ENCODE measurements at regions not wholly inside any gene's neighbourhood (a gene's known extent, or its start where the extent isn't known, plus 50 kb on each side); places are given as distances from the start of the nearest gene placed in this dataset.

- no peak for DNase-seq
- intact Hi-C loops (cut with DNase I; ENCODE audit: low total_unique reads) (no loop called here), in situ Hi-C loops (cut with MboI; ENCODE audit: low pct_ligation_motif_present in 1 of 4, low pct_unique_long_range_greater_than_20kb in 1 of 4, low sequenced_read_pairs in 3 of 4) (no loop called here)
- no peak for TF ChIP-seq EP300 (IDR thresholded peaks at IDR 0.05; ENCODE audit: low read depth)
- TF ChIP-seq POLR2AphosphoS5 (IDR thresholded peaks at IDR 0.05), result no peak
- TF ChIP-seq POLR2A (IDR thresholded peaks at IDR 0.05), result no peak
- TF ChIP-seq, protein P1, sequence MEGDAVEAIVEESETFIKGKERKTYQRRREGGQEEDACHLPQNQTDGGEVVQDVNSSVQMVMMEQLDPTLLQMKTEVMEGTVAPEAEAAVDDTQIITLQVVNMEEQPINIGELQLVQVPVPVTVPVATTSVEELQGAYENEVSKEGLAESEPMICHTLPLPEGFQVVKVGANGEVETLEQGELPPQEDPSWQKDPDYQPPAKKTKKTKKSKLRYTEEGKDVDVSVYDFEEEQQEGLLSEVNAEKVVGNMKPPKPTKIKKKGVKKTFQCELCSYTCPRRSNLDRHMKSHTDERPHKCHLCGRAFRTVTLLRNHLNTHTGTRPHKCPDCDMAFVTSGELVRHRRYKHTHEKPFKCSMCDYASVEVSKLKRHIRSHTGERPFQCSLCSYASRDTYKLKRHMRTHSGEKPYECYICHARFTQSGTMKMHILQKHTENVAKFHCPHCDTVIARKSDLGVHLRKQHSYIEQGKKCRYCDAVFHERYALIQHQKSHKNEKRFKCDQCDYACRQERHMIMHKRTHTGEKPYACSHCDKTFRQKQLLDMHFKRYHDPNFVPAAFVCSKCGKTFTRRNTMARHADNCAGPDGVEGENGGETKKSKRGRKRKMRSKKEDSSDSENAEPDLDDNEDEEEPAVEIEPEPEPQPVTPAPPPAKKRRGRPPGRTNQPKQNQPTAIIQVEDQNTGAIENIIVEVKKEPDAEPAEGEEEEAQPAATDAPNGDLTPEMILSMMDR (IDR thresholded peaks at IDR 0.05), result no peak
- Histone ChIP-seq H3K36me3 (no peaks in the 10 kb centered on the region), H3K4me3 (no peak overlapping the region), H3K9me3 (no peaks in the 10 kb centered on the region), H3K4me1 (no peaks in the 10 kb centered on the region), H3K27me3 (no peaks in the 10 kb centered on the region), H3K27ac (no peak overlapping the region)
- 89% methylated on average over 1 of the region's 1 CpG; no CpG with 5 or more reads in 1 of the 2 donors for WGBS, 2 donors (ENCODE audit: low coverage in 1 of 2)
Observed at GRCh38 chr6:105500693-105501092, 97.8 kb upstream of the PREP start.

GRCh38 chr6:105499931-105500330 is 97.0 kb upstream of the PREP start:
- H3K4me1 ChIP-seq, result no peaks in the 10 kb centered on the region
- 64 to 65% methylated on average over 3 of the region's 3 CpGs for WGBS, 2 donors (ENCODE audit: low coverage in 1 of 2)
- in situ Hi-C loops (cut with MboI; ENCODE audit: low pct_ligation_motif_present in 1 of 4, low pct_unique_long_range_greater_than_20kb in 1 of 4, low sequenced_read_pairs in 3 of 4) (loop anchor here (25.0 kb wide), 6 partner anchors 237 to 787 kb away; partner anchors contain the start of gene PRDM1 (in 1 of the 4)), intact Hi-C loops (cut with DNase I; ENCODE audit: low total_unique reads) (no loop called here)
- H3K27me3 ChIP-seq, result no peaks in the 10 kb centered on the region
- TF ChIP-seq EP300 (IDR thresholded peaks at IDR 0.05; ENCODE audit: low read depth) (no peak), POLR2AphosphoS5 (IDR thresholded peaks at IDR 0.05) (no peak), POLR2A (IDR thresholded peaks at IDR 0.05) (no peak)
- TF ChIP-seq, protein P1 (IDR thresholded peaks at IDR 0.05), result no peak
- no peak for DNase-seq
- H3K9me3 ChIP-seq, result no peaks in the 10 kb centered on the region
- no peaks in the 10 kb centered on the region for H3K36me3 ChIP-seq
- no peak overlapping the region for H3K4me3 ChIP-seq
- no peak overlapping the region for H3K27ac ChIP-seq

- no peak for TF ChIP-seq POLR2A (IDR thresholded peaks at IDR 0.05)
- no peak for TF ChIP-seq EP300 (IDR thresholded peaks at IDR 0.05; ENCODE audit: low read depth)
- TF ChIP-seq, protein P1 (IDR thresholded peaks at IDR 0.05), result no peak
- TF ChIP-seq POLR2AphosphoS5 (IDR thresholded peaks at IDR 0.05), result no peak
- Histone ChIP-seq H3K27me3 (no peaks in the 10 kb centered on the region), H3K9me3 (no peaks in the 10 kb centered on the region), H3K36me3 (no peaks in the 10 kb centered on the region), H3K4me1 (no peaks in the 10 kb centered on the region), H3K27ac (no peak overlapping the region), H3K4me3 (no peak overlapping the region)
- WGBS, 2 donors (ENCODE audit: low coverage in 1 of 2), result 92 to 93% methylated on average over 2 of the region's 2 CpGs
- intact Hi-C loops (cut with DNase I; ENCODE audit: low total_unique reads) (no loop called here), in situ Hi-C loops (cut with MboI; ENCODE audit: low pct_ligation_motif_present in 1 of 4, low pct_unique_long_range_greater_than_20kb in 1 of 4, low sequenced_read_pairs in 3 of 4) (loop anchor here (25.0 kb wide), 6 partner anchors 238 to 788 kb away; partner anchors contain the start of gene PRDM1 (in 1 of the 4))
- no peak for DNase-seq
Observed at GRCh38 chr6:105499136-105499870, 96.4 kb upstream of the PREP start.

GRCh38 chr6:105497549-105497948 is 94.7 kb upstream of the PREP start:
- WGBS, 2 donors (ENCODE audit: low coverage in 1 of 2), result 85 to 100% methylated on average over 2 of the region's 2 CpGs
- TF ChIP-seq, protein P1 (IDR thresholded peaks at IDR 0.05), result no peak
- no peak for TF ChIP-seq POLR2AphosphoS5 (IDR thresholded peaks at IDR 0.05)
- TF ChIP-seq EP300 (IDR thresholded peaks at IDR 0.05; ENCODE audit: low read depth), result no peak
- no peak for TF ChIP-seq POLR2A (IDR thresholded peaks at IDR 0.05)
- H3K36me3 ChIP-seq, result no peaks in the 10 kb centered on the region
- intact Hi-C loops (cut with DNase I; ENCODE audit: low total_unique reads), result no loop called here
- H3K9me3 ChIP-seq, result no peaks in the 10 kb centered on the region
- peaks cover 0 to 10% (median 0%) of the 10 kb centered on the region in 4 donors for H3K4me1 ChIP-seq
- no peak for DNase-seq
- no peak overlapping the region for H3K4me3 ChIP-seq
- no peaks in the 10 kb centered on the region for H3K27me3 ChIP-seq
- in situ Hi-C loops (cut with MboI; ENCODE audit: low pct_ligation_motif_present in 1 of 4, low pct_unique_long_range_greater_than_20kb in 1 of 4, low sequenced_read_pairs in 3 of 4), result loop anchor here (25.0 kb wide), 6 partner anchors 240 to 790 kb away; partner anchors contain the start of gene PRDM1 (in 1 of the 4)
- H3K27ac ChIP-seq, result no peak overlapping the region

Measured in transverse colon (tissue), 4 donors.